HG02798 (cell line): ENCODE measurements at regions not wholly inside any gene's neighbourhood (a gene's known extent, or its start where the extent isn't known, plus 50 kb on each side); places are given as distances from the start of the nearest gene placed in this dataset.
"Not testable (repeated sequence)": the region's sequence is repeated elsewhere in the genome, so short reads cannot be mapped to it uniquely, and the experiment has no call there.

ENCODE experiments used
- ATAC-seq: cut with Tn5 transposase; IDR thresholded peaks from one replicate; pipeline ENCODE4 v1.9.1; 2021; ENCODE audit warnings: mild to moderate bottlenecking; ENCODE audit not compliant: unreplicated experiment, poor library complexity

DNA sequence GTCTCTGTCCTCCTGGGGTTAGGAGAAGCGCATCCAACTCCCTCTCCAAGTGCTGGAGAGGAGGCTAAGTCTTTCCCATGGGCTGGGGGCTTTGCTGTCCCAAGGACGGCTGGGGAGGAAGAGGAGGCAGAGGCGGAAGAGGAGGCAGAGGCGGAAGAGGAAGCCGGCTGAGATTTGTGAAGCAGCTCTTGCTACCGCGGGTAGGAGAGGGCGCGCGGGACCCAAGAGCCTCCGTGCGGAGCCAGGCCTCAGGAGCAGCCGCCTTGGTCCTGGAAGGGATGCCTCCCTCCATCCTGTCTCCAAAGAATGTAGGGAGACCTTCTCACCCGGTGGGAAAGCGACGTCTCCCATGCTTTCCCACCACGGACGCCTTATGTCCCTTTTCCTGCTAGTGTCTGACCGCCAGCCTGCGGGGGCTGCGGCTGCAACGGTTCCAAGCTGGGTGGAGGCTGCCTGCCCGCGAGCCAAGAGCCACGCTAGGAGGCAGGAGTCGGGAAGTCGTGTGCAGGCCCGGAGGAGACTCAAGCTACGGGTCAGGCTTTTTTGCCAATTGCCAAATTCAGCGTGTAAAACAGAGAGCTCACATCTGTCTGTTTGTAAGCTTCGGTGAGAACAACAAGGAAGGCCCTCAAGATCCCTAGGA, 320.3 kb downstream of the FAM72C start:
- no peak for ATAC-seq

DNA sequence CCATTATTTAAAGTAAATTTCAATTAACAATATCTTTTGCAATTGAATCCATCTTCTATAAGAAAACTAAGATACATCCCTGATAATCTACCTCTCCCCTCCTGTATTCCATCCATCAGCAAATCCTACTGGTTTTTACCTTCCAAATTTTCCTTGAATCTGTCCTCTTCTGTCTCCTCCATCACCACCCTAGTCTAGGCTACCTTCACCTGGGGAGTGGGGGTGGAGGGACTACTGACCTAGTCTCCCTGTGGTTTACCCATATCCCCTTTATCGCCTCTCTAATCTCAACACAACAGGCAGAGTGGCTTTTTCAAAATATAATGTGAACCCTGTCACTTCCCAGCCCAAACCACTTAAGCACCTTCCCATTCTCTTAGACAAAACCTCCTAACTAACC, 327.8 kb downstream of the FAM72C start:
- not testable (repeated sequence) for ATAC-seq

DNA sequence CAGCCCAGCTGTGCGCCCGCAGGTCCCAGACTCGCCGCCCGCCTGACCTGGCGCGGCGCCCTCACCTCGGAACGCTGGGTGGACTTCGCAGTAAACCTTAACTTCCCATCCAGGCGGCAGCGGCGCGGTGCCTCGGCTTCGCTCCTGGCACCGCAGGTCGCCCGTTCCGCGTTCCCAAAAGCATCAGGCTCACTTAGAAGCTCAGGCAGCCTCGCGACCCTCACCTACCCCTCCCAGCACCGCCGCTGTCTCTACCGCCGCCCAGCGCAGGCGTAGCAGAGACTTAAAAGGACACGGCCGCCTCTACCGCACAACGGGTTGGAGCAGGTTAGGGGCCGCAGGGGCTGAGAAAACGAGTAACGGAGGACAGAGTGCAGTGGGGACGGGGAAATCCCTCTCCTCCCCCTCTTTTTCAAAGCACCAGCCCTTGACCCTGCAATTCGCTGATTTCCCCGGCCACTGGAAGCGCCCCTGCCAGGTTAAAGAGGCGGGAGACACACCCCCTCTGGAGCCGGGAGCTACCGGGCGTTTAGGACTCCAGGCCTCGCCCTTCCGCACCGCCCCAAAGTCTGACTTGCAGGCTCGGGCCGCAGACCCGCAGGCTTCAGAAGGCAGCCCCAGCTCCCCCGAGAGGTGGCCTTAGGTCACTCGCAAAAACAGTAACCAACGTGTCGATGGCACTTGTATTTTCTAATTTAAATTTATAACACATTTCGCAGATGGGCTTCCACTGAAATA, 328.5 kb downstream of the FAM72C start:
- no peak for ATAC-seq

DNA sequence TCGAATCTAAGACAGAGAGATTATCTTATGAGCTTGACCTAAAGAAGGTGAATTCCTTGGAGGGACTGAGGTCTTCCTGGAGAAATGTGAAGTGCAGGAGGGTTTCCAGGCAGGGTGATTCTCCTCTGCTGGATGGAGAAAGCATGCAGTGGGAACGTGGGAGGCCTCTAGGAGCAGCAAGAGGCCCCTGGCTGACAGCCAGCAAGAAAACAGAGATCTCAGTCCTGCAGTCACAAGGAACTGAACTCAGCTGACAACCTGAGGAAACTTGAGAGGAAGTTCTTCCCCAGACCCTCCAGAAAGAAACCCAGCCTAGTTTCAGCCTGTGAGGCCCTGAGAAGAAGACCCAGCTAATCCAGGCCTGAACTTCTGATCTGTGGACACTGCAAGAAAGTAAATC, 345.9 kb downstream of the FAM72C start:
- no peak for ATAC-seq

DNA sequence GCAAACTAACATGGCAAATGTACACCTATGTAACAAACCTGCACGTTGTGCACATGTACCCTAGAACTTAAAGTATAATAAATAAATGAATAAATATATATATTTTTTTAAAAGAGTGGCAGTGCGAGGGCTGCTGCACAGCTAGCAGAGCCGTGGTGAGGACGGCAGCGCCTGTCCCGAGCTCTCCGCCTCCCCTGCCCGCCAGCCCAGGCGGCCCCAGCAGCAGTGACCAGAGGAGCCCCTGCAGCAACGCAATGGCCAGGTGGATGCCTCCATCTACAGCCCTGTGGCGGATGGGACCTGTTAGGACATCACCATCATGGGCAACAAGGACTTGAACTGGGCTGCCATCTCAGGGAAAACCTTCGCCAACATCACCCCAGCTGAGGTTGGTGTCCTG, 351.9 kb downstream of the FAM72C start:
- no peak for ATAC-seq

DNA sequence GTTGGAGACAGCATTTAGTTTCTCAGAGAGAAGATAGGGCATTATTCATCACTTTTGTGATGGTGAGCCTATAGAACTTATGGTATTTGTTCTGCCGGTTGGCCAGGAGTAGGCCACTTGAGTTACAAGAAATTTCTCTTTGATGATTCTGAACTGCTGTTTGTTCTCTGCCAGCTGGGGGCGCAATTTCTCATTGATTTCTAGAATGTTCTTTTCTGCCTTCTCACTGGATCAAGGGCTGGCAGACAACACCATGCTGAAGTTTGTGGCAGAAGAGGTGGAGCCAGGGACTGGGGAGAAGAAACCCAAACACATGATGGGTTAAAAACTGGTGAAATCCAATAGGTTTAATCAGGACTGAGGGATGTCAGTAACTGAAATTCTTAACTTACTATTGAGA, 360.6 kb downstream of the FAM72C start:
- no peak for ATAC-seq

DNA sequence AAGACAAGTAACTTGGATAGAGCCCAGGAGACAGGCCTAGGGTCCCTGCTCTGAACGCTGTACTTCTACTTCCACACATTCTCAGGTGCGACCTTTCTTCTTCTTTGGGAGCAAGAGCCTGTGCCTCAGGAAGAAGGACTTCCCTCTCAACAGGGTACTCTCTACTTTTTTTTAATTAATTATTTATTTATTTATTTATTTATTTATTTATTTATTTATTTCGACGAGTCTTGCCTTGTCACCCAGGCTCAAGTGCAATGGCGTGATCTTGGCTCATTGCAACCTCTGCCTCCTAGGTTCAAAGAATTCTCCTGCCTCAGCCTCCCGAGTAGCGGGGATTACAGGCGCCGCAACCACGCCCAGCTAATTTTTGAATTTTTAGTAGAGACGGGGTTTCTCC, 361.6 kb downstream of the FAM72C start:
- no peak for ATAC-seq

DNA sequence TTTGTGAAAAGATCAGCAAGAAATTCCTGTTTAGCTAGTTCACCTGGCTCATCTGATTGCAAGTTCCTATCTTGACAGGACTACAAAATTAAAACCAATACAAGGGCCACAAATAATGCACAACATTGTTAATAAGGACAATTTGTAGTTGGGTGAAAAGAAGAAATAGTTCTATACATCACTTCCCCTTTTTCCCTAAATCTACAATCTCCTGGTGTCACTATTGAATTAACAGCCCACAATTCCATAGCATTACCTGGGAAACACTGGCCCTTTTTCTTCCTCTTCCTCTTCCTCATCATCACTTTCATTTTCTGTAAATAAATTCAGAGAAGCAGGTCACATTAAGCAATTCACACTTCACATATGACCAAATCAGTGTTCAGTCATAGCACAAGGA, 366.9 kb downstream of the FAM72C start:
- no peak for ATAC-seq

DNA sequence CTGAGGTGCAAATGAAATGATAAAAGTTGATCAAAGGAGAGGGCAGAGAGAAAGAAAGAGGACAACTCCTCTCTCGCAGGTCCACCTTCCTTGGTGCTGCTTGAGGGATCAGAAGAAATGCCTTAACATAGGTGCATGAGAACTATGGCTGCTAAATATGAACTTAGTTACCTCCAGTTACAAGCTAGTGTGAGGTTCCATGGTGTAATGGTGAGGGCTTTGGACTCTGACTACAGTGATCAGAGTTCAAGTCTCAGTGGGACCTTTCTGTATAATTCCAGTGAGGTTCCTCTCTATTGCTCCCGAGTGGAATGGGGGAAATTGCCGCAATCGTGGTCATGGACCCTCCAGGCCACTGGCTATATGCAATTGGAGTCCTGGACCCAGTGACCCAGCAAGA, 387.3 kb downstream of the FAM72C start:
- no peak for ATAC-seq

DNA sequence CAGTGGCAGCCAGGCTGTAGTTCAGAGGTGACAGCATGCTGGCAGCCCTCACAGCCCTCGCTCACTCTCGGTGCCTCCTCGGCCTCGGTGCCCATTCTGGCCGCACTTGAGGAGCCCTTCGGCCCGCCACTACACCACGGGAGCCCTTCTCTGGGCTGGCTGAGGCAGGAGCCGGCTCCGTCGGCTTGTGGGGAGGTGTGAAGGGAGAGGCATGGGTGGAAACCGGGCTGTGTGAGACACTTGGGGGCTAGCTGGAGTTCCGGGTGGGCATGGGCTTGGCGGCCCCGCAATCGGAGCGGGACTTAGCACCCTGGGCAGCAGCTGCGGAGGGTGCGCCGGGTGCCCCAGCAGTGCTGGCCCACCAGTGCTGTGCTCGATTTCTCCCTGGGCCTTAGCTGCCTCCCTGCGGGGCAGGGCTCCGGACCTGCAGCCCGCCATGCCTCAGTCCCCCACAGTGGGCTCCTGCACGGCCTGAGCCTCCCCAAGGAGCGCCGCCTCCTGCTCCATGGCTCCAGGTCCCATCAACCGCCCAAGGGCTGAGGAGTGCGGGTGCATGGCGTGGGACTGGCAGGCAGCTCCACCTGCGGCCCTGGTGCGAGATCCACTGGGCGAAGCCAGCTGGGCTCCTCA, 396.8 kb downstream of the FAM72C start:
- no peak for ATAC-seq

DNA sequence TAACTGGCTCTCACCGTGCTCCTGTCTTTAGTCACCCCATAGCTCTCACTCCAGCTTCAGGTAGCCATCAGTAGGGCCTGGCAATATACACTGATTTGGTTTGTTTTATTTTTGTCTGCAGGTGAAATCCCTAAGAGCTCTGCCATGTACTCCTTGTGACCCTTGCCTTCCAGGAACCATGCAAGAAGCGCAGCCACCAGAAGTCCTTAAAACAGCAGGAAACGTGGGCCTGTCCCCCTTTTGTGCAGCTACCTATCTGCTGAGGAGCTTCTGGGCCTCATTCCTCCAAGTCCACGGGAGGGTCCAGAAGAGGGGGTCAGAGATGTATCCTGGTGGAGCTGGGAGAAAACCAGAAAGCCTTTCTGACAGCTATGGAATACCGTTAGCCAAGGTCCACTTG, 399.1 kb downstream of the FAM72C start:
- ATAC-seq, result not testable (repeated sequence)

DNA sequence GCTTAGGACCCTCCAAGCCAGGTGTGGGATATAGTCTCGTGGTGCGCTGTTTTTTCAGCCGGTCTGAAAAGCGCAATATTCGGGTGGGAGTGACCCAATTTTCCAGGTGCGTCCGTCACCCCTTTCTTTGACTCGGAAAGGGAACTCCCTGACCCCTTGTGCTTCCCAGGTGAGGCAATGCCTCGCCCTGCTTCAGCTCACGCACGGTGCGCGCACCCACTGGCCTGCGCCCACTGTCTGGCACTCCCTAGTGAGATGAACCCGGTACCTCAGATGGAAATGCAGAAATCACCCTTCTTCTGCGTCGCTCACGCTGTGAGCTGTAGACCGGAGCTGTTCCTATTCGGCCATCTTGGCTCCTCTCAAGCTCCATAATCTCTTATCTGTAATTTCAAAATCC, 408.0 kb downstream of the FAM72C start:
- ATAC-seq, result not testable (repeated sequence)

DNA sequence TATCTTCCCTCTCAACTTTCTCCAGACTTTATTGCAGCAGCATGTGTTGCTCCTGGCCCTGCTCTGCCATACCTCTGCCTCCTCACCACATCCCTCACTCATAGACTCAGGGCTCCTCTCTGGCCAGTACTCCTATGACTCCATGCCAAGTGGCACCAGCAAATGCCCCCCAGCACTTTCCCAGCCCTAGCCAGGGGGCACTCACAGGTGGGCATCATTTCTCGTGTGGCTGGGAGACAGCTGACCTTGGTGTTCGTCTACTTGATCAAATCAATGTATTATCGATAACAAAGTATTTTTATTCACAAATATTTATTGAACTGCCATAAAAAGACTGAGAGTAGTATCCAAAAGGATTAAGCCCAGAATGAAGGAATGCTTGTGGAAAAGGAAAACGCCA, 418.2 kb downstream of the FAM72C start:
- no peak for ATAC-seq

DNA sequence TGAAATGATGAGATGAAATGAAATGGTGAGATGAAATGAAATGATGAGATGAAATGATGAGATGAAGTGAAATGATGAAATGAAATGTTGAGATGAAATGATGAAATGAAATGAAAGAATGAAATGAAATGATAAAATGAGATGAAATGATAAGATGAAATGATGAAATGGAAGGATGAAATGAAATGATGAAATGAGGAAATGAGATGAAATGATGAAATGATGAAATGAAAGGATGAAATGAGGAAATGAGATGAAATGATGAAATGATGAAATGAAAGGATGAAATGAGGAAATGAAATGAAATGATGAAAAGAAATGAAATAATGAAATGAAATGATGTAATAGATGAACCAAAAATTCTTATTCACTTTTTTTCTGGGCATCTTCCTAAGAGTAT, 467.1 kb downstream of the FAM72C start:
- ATAC-seq, result not testable (repeated sequence)

DNA sequence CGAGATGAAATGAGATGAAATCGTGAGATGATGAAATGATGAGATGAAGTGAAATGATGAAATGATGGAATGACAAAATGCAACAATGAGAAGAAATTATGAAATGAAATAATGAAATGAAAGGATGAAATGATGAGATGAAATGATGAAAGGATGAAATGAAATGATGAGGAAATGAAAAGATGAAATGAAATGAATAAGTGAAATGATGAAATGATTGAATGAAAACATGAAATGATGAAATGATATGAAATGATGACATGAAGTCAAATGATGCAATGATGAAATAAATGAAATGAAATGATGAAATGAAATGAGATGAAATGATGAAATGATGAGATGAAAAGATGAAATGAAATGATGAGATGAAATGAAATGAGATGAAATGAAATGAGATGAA, 467.7 kb downstream of the FAM72C start:
- not testable (repeated sequence) for ATAC-seq

DNA sequence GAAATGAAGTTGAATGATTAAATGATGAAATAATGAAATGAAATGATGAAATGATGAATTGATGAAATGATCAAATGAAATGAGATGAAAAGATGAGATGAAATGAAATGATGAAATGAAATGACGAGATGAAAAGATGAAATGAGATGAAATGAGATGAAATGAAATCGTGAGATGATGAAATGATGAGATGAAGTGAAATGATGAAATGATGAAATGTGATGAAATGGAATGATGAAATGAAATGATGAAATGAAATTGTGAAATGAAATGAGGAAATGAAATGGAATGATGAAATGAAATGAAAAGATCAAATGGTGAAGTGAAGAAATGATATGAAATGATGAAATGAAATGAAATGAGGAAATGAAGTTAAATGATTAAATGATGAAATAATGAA, 468.7 kb downstream of the FAM72C start:
- not testable (repeated sequence) for ATAC-seq

DNA sequence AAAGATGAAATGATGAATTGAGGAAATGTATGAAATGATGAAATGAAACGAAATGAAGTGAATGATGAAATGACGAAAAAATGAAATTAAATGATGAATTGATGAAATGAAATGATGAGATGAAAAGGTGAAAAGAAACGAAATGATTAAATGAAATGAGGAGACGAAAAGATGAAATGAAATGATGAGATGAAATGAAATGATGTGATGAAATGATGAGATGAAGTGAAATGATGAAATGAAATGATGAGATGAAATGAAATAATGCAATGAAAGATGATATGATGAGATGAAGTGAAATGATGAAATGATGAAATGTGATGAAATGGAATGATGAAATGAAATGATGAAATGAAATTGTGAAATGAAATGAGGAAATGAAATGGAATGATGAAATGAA, 469.7 kb downstream of the FAM72C start:
- ATAC-seq, result not testable (repeated sequence)

DNA sequence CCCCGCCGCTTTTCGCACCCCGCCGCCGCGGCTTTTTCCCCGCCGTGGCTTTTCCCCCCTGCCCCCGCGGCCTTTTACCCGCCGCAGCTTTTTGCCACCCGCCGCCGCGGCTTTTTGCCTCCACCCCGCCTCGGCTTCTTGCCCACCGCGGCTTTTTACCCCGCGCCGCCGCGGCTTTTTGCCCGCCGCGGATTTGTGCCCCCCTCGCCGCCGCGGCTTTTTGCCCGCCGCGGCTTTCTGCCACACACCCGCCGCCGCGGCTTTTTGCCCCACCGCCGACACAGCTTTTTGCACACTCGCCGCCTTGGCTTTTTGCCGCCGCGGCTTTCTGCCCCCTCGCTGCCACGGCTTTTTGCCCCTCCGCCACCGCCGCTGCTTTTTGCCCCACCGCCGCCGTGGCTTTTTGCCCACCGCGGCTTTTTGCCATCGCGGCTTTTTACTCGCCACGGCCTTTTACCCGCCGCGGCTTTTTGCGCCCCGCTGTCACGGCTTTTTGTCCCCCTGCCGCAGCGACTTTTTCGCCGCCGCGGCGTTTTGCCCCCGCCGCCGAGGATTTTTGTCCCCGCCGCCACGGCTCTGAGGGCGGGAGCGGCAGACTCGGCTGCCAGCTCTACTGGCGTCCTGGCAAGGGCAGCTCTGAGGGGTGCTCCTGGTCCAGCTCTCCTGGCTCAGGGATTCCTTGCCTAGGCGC, 473.6 kb downstream of the FAM72C start:
- not testable (repeated sequence) for ATAC-seq

DNA sequence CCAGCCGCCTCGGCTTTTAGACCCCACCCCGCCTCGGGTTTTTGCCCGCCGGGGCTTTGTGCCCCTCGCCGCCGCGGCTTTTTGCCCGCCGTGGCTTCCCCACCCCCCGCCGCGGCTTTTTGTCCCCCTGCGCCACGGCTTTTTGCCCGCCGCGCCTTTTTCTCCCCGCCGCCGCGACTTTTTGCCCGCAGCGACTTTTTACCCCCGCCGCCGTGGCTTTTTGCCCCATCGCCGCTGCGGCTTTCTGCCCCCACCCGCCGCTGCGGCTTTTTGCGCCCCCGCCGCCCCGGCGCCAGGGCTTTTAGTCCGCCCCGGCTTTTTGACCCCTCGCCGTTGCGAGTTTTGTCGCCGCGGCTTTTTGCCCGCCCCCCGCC, 474.4 kb downstream of the FAM72C start:
- no peak for ATAC-seq

DNA sequence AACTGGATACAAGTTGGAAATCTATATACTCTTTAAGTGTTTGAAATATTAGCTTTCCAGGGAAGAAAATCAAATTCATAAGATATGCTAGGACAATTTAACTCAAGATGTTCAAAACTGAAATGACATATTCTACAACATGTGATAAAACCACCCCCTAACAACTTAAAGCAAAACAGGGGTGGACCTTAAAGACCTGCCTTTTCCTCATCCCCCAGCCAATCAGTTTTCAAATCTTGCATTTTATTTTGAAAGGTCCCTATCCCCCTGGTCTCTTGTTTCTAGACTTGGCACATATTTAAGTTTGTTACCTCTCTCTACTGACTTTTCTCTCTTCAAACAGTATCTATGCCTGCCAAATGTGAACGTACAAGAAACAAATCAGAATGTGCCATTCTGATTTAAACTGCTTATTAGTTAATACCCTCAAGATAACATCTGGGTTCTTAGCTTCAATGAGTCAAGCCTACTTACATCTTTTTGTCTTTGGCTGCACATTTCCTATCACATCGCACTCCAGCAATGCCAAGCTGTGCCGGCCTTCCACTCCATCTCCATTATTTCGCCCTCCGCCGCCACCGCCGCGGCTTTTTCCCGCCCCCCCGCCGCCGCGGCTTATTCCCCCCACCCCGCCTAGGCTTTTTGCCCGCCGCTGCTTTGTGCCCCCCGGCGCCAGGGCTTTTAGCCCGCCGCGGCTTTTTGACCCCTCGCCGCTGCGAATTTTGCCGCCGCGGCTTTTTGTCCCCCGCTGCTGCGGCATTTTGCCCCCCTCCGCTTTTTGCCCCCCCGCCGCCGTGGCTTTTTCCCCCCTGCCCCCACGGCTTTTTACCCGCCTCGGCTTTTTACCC, 475.0 kb downstream of the FAM72C start:
- ATAC-seq, result not testable (repeated sequence)
